Ishikawa (cell line): ENCODE measurements at regions not wholly inside any gene's neighbourhood (a gene's known extent, or its start where the extent isn't known, plus 50 kb on each side); places are given as distances from the start of the nearest gene placed in this dataset.

Experiments used
- CEBPB ChIP-seq: IDR thresholded peaks from 2 replicates; pipeline ENCODE4 v1.6.1; 2012
- CREB1 ChIP-seq: IDR thresholded peaks from 2 replicates; pipeline ENCODE4 v1.6.1; 2012; ENCODE audit warnings: low read depth
- EGR1 ChIP-seq: IDR thresholded peaks from 2 replicates; pipeline ENCODE4 v1.6.1; 2012
- EP300 ChIP-seq: IDR thresholded peaks from 2 replicates; pipeline ENCODE4 v1.6.1; 2012; ENCODE audit warnings: borderline replicate concordance
- FOXM1 ChIP-seq: IDR thresholded peaks from 2 replicates; pipeline ENCODE4 v1.6.1; 2012; ENCODE audit warnings: low read depth, borderline replicate concordance
- MAX ChIP-seq: IDR thresholded peaks from 2 replicates; pipeline ENCODE4 v1.6.1; 2012
- NFIC ChIP-seq: IDR thresholded peaks from 2 replicates; pipeline ENCODE4 v1.6.1; 2012
- RAD21 ChIP-seq: IDR thresholded peaks from 2 replicates; pipeline ENCODE4 v1.6.1; 2012; ENCODE audit warnings: low read depth
- REST ChIP-seq: IDR thresholded peaks from 2 replicates; pipeline ENCODE4 v1.6.1; 2012; ENCODE audit warnings: low read depth, mild to moderate bottlenecking
- TCF12 ChIP-seq: IDR thresholded peaks from 2 replicates; pipeline ENCODE4 v1.6.1; 2012; ENCODE audit warnings: low read depth
- TEAD4 ChIP-seq: IDR thresholded peaks from 2 replicates; pipeline ENCODE4 v1.6.1; 2012
- USF1 ChIP-seq: IDR thresholded peaks from 2 replicates; pipeline ENCODE4 v1.6.1; 2012
- YY1 ChIP-seq: IDR thresholded peaks from 2 replicates; pipeline ENCODE4 v1.6.1; 2012; ENCODE audit warnings: low read depth
- ZBTB7A ChIP-seq: IDR thresholded peaks from 2 replicates; pipeline ENCODE4 v1.6.1; 2012; ENCODE audit warnings: low read depth

- TF ChIP-seq MAX = no peak
- no peak for TF ChIP-seq USF1
- no peak for TF ChIP-seq CREB1
- TF ChIP-seq FOXM1 = no peak
- no peak for TF ChIP-seq YY1
- TF ChIP-seq NFIC = no peak
- no peak for TF ChIP-seq TCF12
- TF ChIP-seq ZBTB7A = no peak
- no peak for TF ChIP-seq RAD21
- no peak for TF ChIP-seq EGR1
Observed at GRCh38 chr5:38029397-38030065, 189.7 kb upstream of the GDNF start.

GRCh38 chr5:38023799-38024198, 184.0 kb upstream of the GDNF start:
- TF ChIP-seq NFIC (no peak), CEBPB (no peak), TEAD4 (no peak), YY1 (no peak)

GRCh38 chr5:38023371-38023770, 183.5 kb upstream of the GDNF start:
- no peak for TF ChIP-seq NFIC
- TF ChIP-seq TEAD4 = no peak
- TF ChIP-seq EGR1 = no peak
- TF ChIP-seq YY1 = no peak
- no peak for TF ChIP-seq REST

- TF ChIP-seq EP300 = no peak
- no peak for TF ChIP-seq CEBPB
- no peak for TF ChIP-seq TEAD4
- TF ChIP-seq YY1 = no peak
- no peak for TF ChIP-seq EGR1
- TF ChIP-seq TCF12 = no peak
- TF ChIP-seq REST = no peak
- no peak for TF ChIP-seq CREB1
- no peak for TF ChIP-seq USF1
- no peak for TF ChIP-seq NFIC
- TF ChIP-seq RAD21 = no peak
- no peak for TF ChIP-seq ZBTB7A
Observed at GRCh38 chr5:38022631-38023030, 182.8 kb upstream of the GDNF start.

- TF ChIP-seq REST (no peak), NFIC (no peak), MAX (no peak), RAD21 (no peak), CREB1 (no peak), YY1 (no peak), TEAD4 (no peak), ZBTB7A (no peak), TCF12 (no peak)
Observed at GRCh38 chr5:38018016-38018415, 178.2 kb upstream of the GDNF start.
